Urinary bladder (tissue), 3 donors: ENCODE measurements at regions not wholly inside any gene's neighbourhood (a gene's known extent, or its start where the extent isn't known, plus 50 kb on each side); places are given as distances from the start of the nearest gene placed in this dataset.

Experiments used
- DNase-seq: peaks from one replicate; pipeline ENCODE4 v3.0.0-alpha.2; 2015; ENCODE audit errors: extremely low spot score
- H3K27ac ChIP-seq: one replicate; pipeline ENCODE4 v1.5.1; 2013; ENCODE audit warnings: low read depth, mild to moderate bottlenecking, moderate library complexity
- H3K36me3 ChIP-seq: one replicate; pipeline ENCODE4 v1.6.1; 2013; ENCODE audit warnings: mild to moderate bottlenecking, moderate library complexity; ENCODE audit not compliant: insufficient read depth
- H3K4me1 ChIP-seq: one replicate; pipeline ENCODE4 v1.6.1; 2013; ENCODE audit warnings: mild to moderate bottlenecking, moderate library complexity; ENCODE audit not compliant: insufficient read depth
- H3K4me3 ChIP-seq: one replicate; pipeline ENCODE4 v1.5.1; 2013; ENCODE audit warnings: low read depth, low read length
- WGBS: extraction: QIAGEN DNeasy Blood & Tissue Kit; methylation state at CpG from one replicate; pipeline ENCODE4 v1.1.7; 2013; 5-methylcytosine and 5-hydroxymethylcytosine counted together
- donor health status: healthy with polysubstance abuse.
- donor health status: healthy.

GRCh38 chr5:10921160-10921559 lies 160.1 kb upstream of the DAP start:
- no peak for DNase-seq
- Histone ChIP-seq H3K4me1 (peaks cover 2% of the 10 kb centered on the region), H3K27ac (no peak overlapping the region), H3K4me3 (no peak overlapping the region), H3K36me3 (no peaks in the 10 kb centered on the region)
- 80% methylated on average over 3 of the region's 3 CpGs for WGBS

- no peaks in the 10 kb centered on the region for H3K36me3 ChIP-seq
- no peak for DNase-seq
- no peak overlapping the region for H3K27ac ChIP-seq
- H3K4me3 ChIP-seq, result no peak overlapping the region
- H3K4me1 ChIP-seq, result peaks cover 2% of the 10 kb centered on the region
- 82% methylated on average over 2 of the region's 2 CpGs for WGBS
Measured at GRCh38 chr5:10920400-10920799, 159.4 kb upstream of the DAP start.

DNA sequence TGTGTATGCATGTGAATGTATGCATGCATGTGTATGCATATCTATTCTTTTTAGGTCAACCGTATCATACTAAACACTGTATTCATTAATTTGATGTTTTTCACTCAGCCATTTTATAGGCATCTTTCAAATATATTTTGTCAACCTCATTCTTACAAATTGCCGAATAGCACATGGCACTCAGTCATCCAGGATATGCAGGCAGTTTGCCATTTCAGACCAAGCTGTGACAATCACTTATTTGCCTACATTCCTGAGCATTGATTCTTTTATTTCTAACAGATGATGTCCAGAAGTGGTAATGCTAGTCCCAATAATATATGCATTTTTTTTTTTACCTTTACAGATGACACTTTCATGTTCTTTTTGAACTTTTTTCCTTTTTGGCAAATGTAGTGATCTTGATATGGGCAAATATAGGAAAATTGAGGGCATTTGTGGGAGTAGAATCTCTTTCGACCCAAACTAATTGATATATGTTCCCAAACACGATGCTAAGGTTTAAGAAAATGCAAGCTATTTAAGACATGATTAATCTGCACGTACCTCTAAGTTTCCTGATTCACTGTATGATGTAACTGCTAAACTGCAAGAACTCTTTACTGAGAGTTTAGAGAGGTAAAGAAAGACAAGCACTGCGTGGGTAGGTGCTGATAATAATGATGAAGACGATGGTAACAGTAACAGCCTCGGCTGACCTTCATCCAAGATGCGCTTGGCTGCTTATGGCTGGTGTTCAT lies 153.9 kb upstream of the DAP start:
- 82% methylated on average over 9 of the region's 9 CpGs for WGBS
- H3K4me1 ChIP-seq, result peaks cover 6% of the 10 kb centered on the region
- no peak for DNase-seq
- no peaks in the 10 kb centered on the region for H3K36me3 ChIP-seq
- no peak overlapping the region for H3K27ac ChIP-seq
- H3K4me3 ChIP-seq, result no peak overlapping the region

DNA sequence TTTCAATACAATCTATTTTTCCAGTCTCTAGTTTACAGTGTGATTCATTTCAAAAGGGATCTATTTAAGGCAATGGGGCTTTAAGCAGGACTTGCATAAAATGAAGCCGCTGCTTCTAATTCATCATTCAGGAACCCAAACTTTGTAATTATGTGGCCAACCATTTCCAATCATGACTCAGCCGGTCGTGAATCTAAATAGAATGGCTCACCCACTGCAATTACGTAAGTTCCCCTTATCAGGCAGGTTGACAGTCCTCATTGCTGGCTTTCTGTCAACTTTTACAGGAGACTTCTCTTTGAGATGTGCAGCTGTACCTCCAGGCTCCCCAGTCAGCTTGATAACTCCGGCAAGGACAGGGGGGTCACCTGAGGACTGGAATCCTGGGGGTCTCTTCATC lies 152.8 kb upstream of the DAP start:
- peaks cover 6% of the 10 kb centered on the region for H3K4me1 ChIP-seq
- WGBS, result 28% methylated on average over 5 of the region's 5 CpGs
- DNase-seq, result no peak
- no peaks in the 10 kb centered on the region for H3K36me3 ChIP-seq
- H3K27ac ChIP-seq, result no peak overlapping the region
- H3K4me3 ChIP-seq, result no peak overlapping the region

GRCh38 chr5:10913181-10913810 lies 152.3 kb upstream of the DAP start:
- WGBS, result 48% methylated on average over 2 of the region's 2 CpGs
- DNase-seq, result no peak
- Histone ChIP-seq H3K4me1 (peaks cover 6% of the 10 kb centered on the region), H3K36me3 (no peaks in the 10 kb centered on the region), H3K27ac (no peak overlapping the region), H3K4me3 (no peak overlapping the region)

DNA sequence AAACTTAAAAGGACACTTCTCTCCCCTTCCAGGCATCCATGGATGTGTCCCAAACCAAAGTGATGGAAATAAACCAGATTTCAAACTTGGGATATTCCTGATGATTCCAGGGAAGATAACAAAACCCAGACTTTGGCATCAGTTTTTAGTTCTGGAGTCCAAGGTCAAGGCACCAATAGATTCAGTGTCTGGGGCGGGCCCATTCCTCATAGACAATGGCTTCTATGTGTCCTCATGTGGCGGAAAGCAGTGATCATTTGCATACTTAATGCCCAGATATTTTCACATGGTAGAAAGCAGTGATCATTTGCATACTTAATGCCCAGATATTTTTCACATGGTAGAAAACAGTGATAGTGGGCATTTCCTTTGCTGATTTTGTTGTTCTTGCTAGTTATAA lies 151.4 kb upstream of the DAP start:
- Histone ChIP-seq H3K27ac (no peak overlapping the region), H3K4me3 (no peak overlapping the region), H3K36me3 (no peaks in the 10 kb centered on the region), H3K4me1 (peaks cover 4% of the 10 kb centered on the region)
- 86% methylated on average over 2 of the region's 2 CpGs for WGBS
- DNase-seq, result no peak

GRCh38 chr5:10910261-10910660 lies 149.2 kb upstream of the DAP start:
- Histone ChIP-seq H3K36me3 (no peaks in the 10 kb centered on the region), H3K4me1 (peaks cover 4% of the 10 kb centered on the region), H3K27ac (no peak overlapping the region), H3K4me3 (no peak overlapping the region)
- 91% methylated on average over 3 of the region's 3 CpGs for WGBS
- DNase-seq, result no peak

GRCh38 chr5:10904862-10905432 lies 143.9 kb upstream of the DAP start:
- no peaks in the 10 kb centered on the region for H3K4me1 ChIP-seq
- H3K27ac ChIP-seq, result no peak overlapping the region
- DNase-seq, result no peak

GRCh38 chr5:10903786-10904560 lies 142.9 kb upstream of the DAP start:
- DNase-seq, result no peak
- H3K4me3 ChIP-seq, result no peak overlapping the region
- H3K27ac ChIP-seq, result no peak overlapping the region
- 87% methylated on average over 2 of the region's 2 CpGs for WGBS
- H3K36me3 ChIP-seq, result no peaks in the 10 kb centered on the region
- H3K4me1 ChIP-seq, result no peaks in the 10 kb centered on the region

More at GRCh38 chr5:10904862-10905432, 143.9 kb upstream of the DAP start:
- 40% methylated on average over 3 of the region's 3 CpGs for WGBS
- Histone ChIP-seq H3K36me3 (no peaks in the 10 kb centered on the region), H3K4me3 (no peak overlapping the region)

- Histone ChIP-seq H3K4me1 (no peaks in the 10 kb centered on the region), H3K27ac (no peak overlapping the region), H3K4me3 (no peak overlapping the region), H3K36me3 (no peaks in the 10 kb centered on the region)
- no peak for DNase-seq
- 51% methylated on average over 2 of the region's 2 CpGs for WGBS
Measured at GRCh38 chr5:10902145-10902544, 141.1 kb upstream of the DAP start.

DNA sequence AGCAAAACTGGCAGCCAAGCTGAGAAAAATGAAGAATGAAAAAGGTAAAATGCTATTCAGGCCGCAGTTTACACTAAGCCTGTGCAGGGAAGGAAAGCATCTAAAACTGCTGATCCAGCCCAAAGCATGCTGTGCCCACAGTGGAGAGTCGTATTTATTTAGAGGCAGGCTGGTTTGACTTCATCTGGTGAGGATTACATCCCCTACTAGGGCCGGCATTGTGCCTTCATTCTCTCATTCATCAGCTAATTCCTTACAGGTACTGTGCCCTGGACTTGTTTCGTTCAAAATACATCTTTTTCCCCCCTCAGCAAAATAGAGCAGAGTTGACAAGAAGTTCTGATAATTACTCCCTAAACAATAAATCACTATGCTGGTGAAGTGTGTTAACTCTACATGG lies 137.5 kb upstream of the DAP start:
- DNase-seq, result no peak
- Histone ChIP-seq H3K4me3 (no peak overlapping the region), H3K27ac (no peak overlapping the region), H3K4me1 (no peaks in the 10 kb centered on the region), H3K36me3 (no peaks in the 10 kb centered on the region)
- WGBS, result 71% methylated on average over 4 of the region's 4 CpGs

DNA sequence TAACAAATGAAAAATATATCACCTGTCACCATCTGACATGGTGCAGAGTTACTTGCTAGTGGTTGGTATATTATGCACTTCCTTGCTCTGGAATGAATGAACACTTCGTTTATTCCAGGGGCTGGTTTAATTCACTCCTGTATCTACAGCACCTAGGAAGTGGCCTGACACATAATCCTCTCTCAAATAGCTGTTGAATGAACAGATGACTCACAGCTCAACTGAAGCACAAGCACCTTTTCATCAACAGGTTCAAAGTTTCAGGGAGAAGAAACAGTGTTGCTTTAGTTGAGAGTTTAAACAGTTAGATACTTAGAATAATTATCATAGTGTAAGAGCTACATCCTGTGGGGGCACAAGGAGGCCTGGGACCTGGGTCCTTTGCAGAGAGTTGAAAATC lies 135.0 kb upstream of the DAP start:
- Histone ChIP-seq H3K27ac (no peak overlapping the region), H3K4me1 (no peaks in the 10 kb centered on the region), H3K36me3 (no peaks in the 10 kb centered on the region), H3K4me3 (no peak overlapping the region)
- DNase-seq, result no peak
- 78% methylated on average over 1 of the region's 1 CpG for WGBS

GRCh38 chr5:10894445-10895054 lies 133.5 kb upstream of the DAP start:
- Histone ChIP-seq H3K27ac (no peak overlapping the region), H3K36me3 (no peaks in the 10 kb centered on the region), H3K4me3 (no peak overlapping the region), H3K4me1 (no peaks in the 10 kb centered on the region)
- no peak for DNase-seq
- 74% methylated on average over 9 of the region's 9 CpGs for WGBS
